Iris pigment epithelial cell (primary cell): ENCODE measurements at regions not wholly inside any gene's neighbourhood (a gene's known extent, or its start where the extent isn't known, plus 50 kb on each side); places are given as distances from the start of the nearest gene placed in this dataset.
A peak's percentile ranks its signal among the peaks of the same experiment; 100 is the strongest.
"Not testable (repeated sequence)": the region's sequence is repeated elsewhere in the genome, so short reads cannot be mapped to it uniquely, and the experiment has no call there.

ENCODE experiments used
- DNase-seq: peaks from one replicate; pipeline ENCODE4 v3.0.0-alpha.2; 2011; ENCODE audit warnings: low read depth

- DNase-seq: no peak
Measured at GRCh38 chr4:97103252-97103651, 1040.0 kb downstream of the STPG2 start.

- DNase-seq: no peak
Measured at GRCh38 chr4:97104006-97104405, 1039.3 kb downstream of the STPG2 start.

GRCh38 chr4:97104666-97105065 is 1038.6 kb downstream of the STPG2 start:
- DNase-seq: no peak

GRCh38 chr4:97105347-97106099 is 1037.8 kb downstream of the STPG2 start:
- DNase-seq: no peak

DNA sequence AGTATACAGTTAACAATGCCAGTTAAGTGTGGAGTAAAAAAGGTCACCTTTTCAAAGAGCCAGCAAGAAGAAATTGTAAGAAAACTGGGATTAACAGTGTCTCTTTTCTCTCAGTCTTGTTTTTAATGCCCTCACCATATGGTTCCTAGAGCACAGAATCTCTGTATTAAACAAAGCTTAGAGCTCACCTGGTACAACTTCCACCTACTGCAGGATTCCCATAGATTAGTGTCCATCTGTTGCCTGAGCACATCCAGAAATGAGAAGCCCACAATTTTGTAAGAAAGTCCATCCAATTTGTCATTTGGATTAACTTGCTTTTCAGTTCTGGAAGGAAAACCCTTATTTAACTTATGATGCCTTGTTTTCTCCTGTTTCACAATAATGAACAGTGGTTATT is 1037.1 kb downstream of the STPG2 start:
- DNase-seq: no peak

- no peak for DNase-seq
Measured at GRCh38 chr4:97110506-97110905, 1032.8 kb downstream of the STPG2 start.

DNA sequence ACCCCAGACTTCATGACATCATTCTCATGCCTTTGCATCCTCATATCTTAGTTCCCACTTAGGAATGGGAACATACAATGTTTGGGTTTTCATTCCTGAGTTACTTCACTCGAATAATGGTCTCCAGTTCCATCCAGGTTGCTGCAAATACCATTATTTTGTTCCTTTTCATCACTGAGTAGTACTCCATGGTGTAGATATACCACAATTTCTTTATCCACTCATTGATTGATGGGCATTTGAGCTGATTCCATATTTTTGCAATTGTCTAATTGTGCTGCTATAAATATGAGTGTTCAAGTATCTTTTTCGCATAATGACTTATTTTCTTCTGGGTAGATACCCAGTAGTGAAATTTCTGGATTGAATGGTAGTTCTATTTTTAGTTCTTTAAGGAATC is 1026.8 kb downstream of the STPG2 start:
- DNase-seq: no peak

- no peak for DNase-seq
Measured at GRCh38 chr4:97121493-97121892, 1021.8 kb downstream of the STPG2 start.

DNA sequence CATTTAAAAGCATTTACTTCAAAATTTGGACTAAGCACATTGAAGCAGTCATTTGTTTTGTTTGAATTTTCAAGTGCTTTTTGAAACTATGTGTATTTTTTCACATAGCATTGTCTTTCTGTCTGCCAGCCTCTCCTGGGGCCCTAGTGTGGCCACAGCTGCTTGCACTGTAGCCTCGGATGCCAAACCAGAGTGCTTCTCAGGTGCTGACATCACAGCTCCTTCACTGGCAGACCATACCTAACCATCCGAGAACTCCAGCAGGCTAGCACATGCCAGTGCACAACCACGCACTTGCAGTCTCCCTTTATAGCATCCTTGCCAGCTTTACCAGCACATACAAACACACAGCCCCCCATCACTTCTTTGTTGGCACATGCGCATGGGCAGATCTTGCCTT is 1019.7 kb downstream of the STPG2 start:
- DNase-seq: no peak

DNA sequence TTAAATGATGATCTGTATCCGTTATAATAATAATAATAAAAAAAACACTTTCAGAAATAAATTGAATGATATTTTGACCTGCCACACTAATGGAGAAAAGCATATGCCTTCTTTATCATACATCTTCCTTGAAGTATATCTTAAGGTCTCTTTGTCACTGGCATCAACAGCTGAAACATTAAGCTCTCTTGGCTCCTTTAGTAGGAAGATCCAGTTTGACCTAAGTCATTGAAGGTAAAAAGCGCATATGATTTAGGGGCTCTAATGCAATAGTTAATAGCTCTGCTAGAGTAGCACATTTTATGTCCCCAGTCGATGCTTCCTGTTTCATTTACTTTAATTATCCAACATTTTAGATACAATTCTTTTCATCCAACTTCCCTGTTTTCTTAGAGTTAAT is 1010.8 kb downstream of the STPG2 start:
- DNase-seq: no peak

DNA sequence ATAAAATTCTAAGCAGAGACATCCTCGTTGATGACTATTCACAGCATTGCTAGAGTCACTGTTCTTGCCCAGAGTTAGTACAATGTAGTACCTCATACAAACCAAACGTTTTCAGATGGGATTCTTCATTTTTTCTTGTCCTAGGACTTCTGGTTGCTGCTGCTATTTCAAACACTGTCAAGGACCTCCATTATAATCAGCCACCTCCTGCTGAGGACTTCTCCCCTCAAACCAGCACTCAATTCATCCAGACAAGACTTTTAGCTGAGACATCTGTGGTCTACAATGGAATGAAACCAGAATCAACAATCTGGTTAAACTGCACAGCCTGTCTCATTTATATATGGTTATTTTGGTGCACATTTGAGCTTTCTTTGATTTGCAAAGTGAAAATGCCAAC is 1008.8 kb downstream of the STPG2 start:
- no peak for DNase-seq

DNA sequence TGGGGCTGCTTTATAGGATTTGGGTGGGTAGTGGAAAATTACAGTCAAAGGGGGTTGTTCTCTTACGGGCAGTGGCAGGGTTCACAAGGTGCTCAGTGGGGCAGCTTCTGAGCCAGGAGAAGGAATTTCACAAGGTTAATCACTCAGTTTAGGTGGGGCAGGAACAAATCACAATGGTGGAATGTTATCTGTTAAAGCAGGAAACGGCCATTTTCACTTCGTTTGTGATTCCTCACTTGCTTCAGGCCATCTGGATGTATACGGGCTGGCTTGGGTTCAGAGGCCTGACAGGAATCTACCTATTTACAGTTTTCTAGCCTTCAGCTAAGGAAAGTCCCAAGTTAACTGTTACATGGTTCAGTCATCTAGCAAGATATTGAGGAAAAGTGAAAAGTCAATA is 1003.5 kb downstream of the STPG2 start:
- no peak for DNase-seq

GRCh38 chr4:97140545-97140944 is 1002.7 kb downstream of the STPG2 start:
- no peak for DNase-seq

GRCh38 chr4:97141332-97141731 is 1001.9 kb downstream of the STPG2 start:
- not testable (repeated sequence) for DNase-seq

GRCh38 chr4:97142410-97142809 is 1000.9 kb downstream of the STPG2 start:
- no peak for DNase-seq

DNA sequence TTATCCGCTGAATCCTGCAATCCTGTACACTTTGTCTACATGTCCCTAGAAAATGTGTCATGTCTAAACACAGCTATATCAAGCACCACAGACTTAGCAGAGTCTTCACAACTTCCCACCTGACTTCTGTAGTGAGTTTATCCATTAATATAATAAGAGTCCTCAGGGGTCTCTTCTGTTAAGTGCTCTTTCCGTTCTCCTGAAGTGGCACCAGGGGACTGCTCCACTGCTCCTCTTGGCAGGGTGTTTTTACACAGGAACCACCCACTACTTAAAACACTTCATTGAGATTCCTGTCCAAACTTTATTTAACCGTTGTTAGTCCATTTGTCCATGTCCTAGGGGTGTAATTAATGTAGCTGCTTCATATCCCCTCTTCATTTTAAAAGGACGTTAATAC is 1000.4 kb downstream of the STPG2 start:
- no peak for DNase-seq

GRCh38 chr4:97144199-97144598 is 999.1 kb downstream of the STPG2 start:
- no peak for DNase-seq

- no peak for DNase-seq
Measured at GRCh38 chr4:97150966-97151365, 992.3 kb downstream of the STPG2 start.

DNA sequence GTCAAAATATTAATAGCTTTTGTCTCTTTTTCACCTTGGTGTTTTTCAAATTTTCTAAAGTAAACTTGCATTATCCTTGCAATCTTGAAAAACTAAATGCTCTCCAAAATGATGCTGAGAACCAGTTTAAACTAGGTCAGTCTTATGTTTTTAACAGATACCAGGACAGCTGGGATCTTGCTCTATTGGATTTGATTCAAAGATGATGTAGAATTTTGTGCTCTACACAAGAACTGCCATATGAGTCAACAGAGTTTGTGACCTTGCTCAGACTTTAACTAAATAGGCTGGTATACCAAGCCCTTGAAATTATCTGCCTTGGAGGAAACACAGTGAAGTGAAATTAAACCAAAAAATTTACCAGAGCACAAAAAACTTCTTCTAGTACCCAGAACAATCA is 991.1 kb downstream of the STPG2 start:
- DNase-seq: no peak

DNA sequence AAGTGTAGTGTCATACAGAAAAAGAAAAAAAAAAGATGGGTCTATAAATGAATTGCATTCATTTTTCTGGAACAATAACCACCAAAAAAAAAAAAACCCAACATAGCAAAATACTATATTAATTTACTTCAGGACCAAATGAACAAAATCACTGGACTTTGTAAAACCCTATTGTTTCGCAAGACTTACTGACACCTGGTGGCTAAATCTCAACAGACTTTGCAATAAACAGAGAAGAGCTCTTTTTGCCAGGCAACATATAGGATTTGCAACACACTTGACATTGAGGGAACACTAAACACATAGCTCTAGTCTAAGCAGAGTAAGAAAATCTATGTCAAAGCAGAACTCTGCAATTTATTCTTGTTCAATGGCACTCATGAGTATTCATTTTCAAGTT is 990.2 kb downstream of the STPG2 start:
- DNase-seq: peak; percentile 14

GRCh38 chr4:97159625-97160024 is 983.7 kb downstream of the STPG2 start:
- DNase-seq: no peak

- DNase-seq: no peak
Measured at GRCh38 chr4:97185233-97185632, 958.0 kb downstream of the STPG2 start.

GRCh38 chr4:97197106-97197505 is 946.2 kb downstream of the STPG2 start:
- no peak for DNase-seq

DNA sequence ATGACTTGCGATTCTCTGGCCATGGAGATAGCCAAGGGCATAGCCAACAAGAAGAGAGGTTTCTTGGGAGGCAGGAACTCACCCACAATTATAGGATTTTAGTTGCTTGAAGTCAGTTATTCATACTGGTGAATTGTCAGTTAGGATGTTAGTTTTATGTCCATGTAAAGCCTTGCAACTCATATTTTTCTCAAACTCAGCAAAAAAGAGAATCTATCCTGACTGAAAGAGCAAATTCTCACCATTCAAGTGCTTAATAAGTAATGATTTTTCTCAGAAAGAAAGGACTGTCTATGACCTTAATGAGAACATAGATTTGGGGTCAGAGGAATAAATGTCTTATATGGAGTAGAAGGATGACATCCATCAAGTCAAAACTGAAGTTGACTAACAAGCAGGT is 934.5 kb downstream of the STPG2 start:
- no peak for DNase-seq
